DLD1 (cell line): ENCODE measurements at regions not wholly inside any gene's neighbourhood (a gene's known extent, or its start where the extent isn't known, plus 50 kb on each side); places are given as distances from the start of the nearest gene placed in this dataset.

ENCODE experiments used
- in situ Hi-C: cut with HindIII; loops from 2 replicates; pipeline ENCODE4 v1.10.0; 2017; ENCODE audit warnings: low sequenced_read_pairs

- in situ Hi-C loops = no loop called here
These were observed 587.3 kb downstream of the ANXA1 start for GRCh38 chr9:73738741-73739530.

DNA sequence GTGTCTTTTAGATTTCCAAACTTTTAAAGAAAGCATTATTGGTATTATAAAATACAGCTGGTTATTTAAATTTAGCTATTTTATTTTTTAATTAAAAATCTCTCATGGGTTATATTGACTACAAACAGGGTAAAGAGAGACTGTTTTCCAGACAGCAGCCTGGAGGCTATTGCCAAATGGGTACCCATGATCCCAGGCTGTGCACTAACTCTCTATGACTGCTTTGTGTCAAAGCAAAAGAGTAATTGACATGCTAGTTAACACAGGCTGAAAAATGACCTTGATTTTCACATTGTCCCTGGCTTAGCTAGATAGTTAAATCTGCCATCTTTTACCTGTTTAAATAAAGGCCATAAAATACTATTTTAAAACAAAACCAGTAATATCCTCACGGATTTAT is 589.7 kb downstream of the ANXA1 start:
- in situ Hi-C loops = no loop called here

- in situ Hi-C loops = no loop called here
These were observed 590.7 kb downstream of the ANXA1 start for GRCh38 chr9:73742412-73742811.

DNA sequence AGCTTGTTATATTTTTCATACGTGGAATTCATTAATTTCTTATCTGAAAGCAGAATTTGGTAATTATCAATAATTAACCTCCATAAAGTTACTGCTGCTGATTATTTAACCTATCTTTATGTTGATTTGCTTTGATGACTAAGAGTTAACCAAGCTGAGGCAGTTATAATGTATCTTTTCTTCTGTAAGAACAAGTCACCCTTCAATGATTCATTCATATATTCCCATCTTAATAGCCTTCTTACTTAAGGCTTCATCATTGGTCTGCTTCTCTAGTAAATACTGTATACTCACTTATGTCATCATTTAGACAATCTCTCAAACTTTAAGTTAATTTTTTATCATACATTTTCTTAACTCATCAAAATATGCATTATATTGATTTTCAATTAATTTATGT is 592.2 kb downstream of the ANXA1 start:
- in situ Hi-C loops = no loop called here

DNA sequence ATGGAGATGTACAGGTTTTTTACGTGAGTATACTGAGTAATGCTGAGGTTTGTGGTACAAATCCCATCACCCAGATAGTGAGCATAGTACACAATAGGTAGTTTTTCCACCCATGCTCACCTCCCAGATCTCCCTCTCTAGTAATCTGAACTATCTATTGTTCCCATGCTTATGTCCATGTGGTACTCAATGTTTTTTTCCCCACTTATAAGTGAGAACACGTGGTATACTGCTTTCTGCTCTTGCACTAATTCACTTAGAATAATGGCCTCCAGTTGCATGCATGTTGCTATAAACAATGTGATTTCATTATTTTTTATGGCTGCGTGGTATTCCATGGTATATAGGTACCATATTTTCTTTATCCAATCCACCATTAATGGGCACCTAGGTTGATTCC is 593.9 kb downstream of the ANXA1 start:
- in situ Hi-C loops = no loop called here

DNA sequence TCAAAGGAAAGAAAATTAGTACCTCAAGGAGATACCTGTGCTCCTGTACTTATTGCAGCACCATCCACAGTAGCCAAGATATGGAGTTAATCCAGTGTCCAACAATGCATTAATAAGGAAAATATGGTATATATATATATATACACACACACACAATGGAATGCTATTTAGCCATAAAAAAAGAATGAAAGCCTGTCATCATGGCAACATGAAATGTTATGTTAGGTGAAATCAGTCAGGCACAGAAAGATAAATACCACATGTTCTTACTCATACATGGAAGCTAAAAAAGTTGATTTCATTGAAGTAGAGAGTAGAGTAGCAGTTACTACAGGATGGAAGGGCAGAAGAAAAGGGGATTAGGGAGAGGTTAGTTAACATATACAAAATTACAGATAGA is 601.5 kb downstream of the ANXA1 start:
- in situ Hi-C loops = no loop called here

DNA sequence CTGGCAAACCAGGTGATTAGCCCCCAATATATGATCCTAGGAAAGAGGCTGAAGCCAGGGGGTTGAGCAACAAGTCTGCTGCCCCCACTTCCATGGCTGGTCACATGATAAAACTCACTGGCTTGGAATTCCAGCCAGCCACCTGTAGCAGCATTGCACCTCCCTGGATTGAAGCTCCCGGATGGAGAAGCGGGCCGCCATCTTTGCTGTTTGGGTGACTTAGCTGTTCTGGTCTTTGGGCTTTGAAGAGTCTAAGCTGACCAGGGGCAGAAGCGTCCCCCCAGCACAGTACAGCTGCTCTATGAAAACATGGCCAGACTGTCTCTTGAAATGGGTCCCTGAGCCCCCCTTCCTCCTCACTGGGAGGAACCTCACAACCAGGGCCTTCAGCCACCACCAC is 610.2 kb downstream of the ANXA1 start:
- in situ Hi-C loops = no loop called here

- in situ Hi-C loops = no loop called here
These were observed 622.2 kb downstream of the ANXA1 start for GRCh38 chr9:73773896-73774295.

DNA sequence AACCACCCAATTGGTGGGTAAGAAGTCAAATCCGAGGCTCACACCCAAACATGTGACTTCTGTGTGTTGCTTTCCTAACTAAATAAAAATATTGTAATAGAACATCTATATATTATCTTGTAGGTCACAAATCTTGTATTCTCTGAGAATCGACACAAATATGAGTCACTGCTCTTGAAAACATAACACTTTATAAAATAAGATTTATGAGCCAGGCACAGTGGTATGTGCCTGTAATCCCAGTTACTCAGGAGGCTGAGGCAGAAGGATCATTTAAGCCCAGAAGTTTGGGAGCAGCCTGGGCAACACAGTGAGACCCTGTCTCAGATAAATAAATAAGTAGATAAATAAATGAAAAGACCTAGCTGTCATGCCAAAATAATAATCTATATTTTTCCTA is 624.1 kb downstream of the ANXA1 start:
- in situ Hi-C loops = no loop called here

- in situ Hi-C loops = no loop called here
These were observed 629.3 kb downstream of the ANXA1 start for GRCh38 chr9:73780916-73781315.

DNA sequence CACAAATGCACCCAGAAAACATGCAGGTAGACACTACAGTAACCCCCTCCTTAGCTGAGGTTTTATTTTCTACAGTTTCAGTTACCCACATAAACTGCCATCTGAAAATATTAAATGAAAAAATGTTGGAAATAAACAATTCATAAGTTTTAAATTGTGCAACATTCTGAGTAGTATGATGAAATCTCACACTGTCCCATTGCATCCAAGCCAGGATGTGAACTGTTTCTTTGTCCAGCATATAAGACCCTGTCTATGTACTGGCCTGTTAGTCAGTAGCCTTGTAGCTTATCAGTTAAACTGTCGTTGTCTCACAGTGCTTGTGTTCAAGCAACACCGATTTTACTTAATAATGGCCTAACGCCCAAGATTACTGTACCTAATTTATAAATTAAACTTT is 630.5 kb downstream of the ANXA1 start:
- in situ Hi-C loops = no loop called here

GRCh38 chr9:73799446-73799845 is 647.8 kb downstream of the ANXA1 start:
- in situ Hi-C loops = no loop called here

- in situ Hi-C loops = no loop called here
These were observed 653.4 kb downstream of the ANXA1 start for GRCh38 chr9:73805111-73805510.

DNA sequence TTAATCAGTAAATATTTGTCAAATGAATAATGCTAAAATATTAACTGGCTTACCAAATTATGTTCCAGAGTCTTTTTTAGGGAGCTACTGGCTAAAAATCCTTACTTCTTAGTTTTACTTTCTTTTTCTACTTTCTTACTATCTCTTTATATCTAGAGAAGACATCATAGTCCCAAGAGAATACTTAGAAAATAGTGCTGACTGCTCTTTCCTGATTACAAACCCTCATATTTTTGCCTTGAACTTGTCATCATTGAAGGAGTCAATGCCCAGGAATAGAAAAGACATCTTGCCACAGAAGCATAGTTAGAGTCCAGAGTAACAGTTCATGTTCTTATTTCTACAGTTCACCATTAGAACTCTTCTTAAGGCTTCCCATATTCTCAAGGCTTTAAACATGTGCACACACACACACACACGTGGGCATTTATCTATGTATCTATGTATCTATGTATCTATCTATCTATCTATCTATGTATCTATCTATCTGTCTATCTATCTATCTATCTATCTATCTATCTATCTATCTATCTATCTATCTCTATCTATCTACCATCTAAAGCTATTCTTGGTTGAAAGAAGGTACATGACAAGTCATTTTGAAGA is 654.3 kb downstream of the ANXA1 start:
- in situ Hi-C loops = no loop called here

DNA sequence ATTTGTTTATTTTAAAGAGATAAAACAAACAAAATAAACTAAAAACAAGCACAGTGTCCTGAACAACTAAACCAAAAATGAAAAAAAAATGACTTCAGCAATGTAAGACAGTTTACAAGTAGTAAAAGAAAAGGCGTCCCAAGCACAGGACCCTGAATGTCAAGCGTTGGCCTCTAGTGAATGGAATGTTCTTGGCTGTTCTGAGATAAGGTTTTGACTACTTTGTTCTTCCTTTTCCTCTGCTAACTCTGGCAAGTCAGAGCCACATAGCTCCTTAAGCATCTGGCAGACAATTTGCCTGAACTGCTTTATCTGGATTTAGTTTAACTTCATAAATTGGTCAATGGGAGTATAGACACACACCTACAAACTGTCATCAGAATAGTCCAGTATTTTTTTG is 655.2 kb downstream of the ANXA1 start:
- in situ Hi-C loops = no loop called here

GRCh38 chr9:73807952-73808351 is 656.3 kb downstream of the ANXA1 start:
- in situ Hi-C loops = no loop called here

DNA sequence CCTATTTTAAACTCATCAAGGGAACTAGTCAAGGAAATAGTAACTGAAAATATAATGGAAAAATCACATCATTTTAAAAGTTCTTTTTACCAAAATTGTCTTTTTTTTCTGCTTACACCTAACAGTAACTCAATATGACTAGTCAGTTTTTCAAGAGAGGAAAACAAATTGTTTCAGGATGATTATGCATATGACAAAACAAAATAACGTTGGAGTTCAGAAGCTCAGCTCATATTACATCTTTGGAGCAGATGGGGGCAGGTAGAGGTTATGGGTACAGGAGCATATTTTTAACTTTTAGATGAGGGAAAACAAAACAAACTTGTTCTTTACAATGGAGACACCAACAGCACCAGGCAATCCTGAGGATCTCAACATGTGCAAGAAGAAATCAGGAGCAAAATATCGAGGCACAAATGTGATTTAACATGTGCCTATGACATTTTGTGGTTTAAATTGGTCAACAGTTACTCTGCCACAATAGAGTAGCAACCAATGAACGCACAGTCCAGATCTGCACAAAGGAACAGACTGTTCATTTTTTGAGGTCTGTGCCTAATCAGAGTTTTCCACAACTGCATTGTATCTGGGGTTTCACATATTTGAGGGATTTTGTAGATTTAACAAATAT is 659.0 kb downstream of the ANXA1 start:
- in situ Hi-C loops = no loop called here

GRCh38 chr9:73813546-73813945 is 661.9 kb downstream of the ANXA1 start:
- in situ Hi-C loops = no loop called here

GRCh38 chr9:73816905-73817304 is 665.2 kb downstream of the ANXA1 start:
- in situ Hi-C loops = no loop called here

DNA sequence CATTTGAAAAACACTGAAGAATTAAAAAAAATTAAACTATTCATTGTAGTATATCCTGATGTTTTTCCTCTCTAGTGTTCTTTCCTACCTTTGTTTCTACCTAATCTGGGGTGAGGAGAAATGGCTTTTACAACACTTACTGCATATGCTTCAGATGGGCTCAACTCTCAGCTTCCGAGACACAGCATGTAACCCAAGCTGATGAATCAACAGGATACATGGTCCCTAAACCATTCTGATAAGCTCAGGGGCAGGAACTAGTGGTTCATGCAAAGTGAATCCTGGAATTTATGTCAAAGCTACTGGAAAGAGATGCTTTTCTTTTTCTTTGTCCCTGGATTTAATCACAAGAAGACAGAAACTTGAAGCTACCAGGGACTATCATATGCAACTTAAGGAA is 672.5 kb upstream of the RORB start:
- in situ Hi-C loops = no loop called here

DNA sequence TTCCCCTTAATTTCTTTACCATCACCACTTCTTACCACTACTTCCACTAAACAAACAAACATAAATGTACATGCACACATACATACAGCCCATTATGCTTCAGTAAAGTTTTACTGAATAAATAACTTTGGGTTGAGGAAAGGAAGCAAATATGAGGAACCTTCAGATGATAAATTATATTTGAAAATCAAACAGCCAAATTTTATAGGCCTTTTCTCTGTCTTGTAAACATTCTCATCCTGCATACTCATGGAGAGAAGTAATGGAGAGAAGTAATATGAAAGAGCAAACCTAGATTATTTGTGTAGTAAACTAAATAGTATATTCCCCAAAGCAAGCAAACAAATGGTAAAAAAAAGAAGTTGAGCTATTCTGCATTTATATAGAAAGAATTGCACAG is 658.3 kb upstream of the RORB start:
- in situ Hi-C loops = no loop called here

DNA sequence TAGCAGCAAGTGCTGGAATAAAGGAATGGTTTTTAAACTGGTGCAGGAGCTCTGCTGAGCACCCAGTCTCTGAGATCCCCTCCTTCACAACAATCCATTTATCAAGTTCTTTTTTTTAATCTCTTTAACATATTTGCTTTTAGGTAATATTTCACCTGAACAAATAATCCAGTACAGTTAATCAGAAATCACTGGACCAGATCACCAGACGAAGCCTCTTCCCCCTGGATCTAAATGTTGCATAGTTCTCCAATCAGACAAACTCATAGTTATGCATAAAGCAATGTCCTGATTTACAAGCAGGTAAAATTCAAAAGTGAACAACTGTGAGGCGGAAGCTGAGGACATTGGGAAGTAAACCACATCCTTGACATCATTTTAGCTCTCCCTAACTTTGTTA is 657.7 kb upstream of the RORB start:
- in situ Hi-C loops = no loop called here
